ENCODE measurements at regions not wholly inside any gene's neighbourhood (a gene's known extent, or its start where the extent isn't known, plus 50 kb on each side); places are given as distances from the start of the nearest gene placed in this dataset.

DNA sequence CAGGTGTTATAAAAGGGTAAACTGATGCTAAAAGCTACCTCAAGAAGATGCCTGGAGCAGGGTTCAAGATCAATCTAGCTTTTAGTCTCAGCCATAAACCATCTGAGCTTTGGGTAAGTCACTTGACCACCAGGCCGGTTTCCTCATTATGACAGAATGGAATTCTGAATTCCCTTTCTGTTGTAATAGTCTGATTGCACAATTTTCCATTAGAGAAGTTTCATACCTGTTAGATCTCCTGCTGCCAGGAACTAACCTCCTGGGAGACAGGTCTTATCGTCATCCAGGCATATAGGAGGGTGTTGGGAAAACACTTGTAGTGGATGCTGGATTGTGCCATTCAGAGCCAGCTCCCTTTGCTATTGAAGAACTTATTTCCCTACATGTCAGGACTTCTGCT, 272.5 kb downstream of the TDRD15 start:
- Mint-ChIP-seq H3K27me3 (ENCODE audit: low read depth) (no peaks in the 10 kb centered on the region), H3K4me1 (no peaks in the 10 kb centered on the region), H3K4me3 (no peak overlapping the region), H3K36me3 (no peaks in the 10 kb centered on the region), H3K9me3 (0 out of 2 replicates have a peak, but pooled peaks cover 4% of the 10 kb centered on the region), H3K27ac (no peak overlapping the region)
- ChIA-PET POLR2A (no interaction called here), CTCF (interaction anchor here (1.3 to 1.6 kb wide), 2 partner anchors 24 to 26 kb away, joined by 4 to 7 read pairs; no protein-coding TSS in a partner anchor)
- DNase-seq (ENCODE audit: low spot score) (no peak), ATAC-seq (no peak)
- no peak for TF ChIP-seq JUN (CRISPR knock-in tag; IDR thresholded peaks at IDR 0.05)
- TF ChIP-seq ARID4B (CRISPR knock-in tag; IDR thresholded peaks at IDR 0.05; ENCODE audit: borderline replicate concordance) = no peak
- TF ChIP-seq NFATC4 (CRISPR knock-in tag; IDR thresholded peaks at IDR 0.05) = no peak
- TF ChIP-seq ZNF121 (CRISPR knock-in tag; IDR thresholded peaks at IDR 0.05) = no peak
- TF ChIP-seq, protein P1, sequence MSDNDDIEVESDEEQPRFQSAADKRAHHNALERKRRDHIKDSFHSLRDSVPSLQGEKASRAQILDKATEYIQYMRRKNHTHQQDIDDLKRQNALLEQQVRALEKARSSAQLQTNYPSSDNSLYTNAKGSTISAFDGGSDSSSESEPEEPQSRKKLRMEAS (CRISPR knock-in tag; IDR thresholded peaks at IDR 0.05) = no peak
- no peak for TF ChIP-seq MXD4 (CRISPR knock-in tag; IDR thresholded peaks at IDR 0.05; ENCODE audit: borderline replicate concordance)
- no peak for TF ChIP-seq NR3C1 (CRISPR knock-in tag; conservative IDR thresholded peaks at IDR 0.05; ENCODE audit: low read depth)
- TF ChIP-seq, protein P2, sequence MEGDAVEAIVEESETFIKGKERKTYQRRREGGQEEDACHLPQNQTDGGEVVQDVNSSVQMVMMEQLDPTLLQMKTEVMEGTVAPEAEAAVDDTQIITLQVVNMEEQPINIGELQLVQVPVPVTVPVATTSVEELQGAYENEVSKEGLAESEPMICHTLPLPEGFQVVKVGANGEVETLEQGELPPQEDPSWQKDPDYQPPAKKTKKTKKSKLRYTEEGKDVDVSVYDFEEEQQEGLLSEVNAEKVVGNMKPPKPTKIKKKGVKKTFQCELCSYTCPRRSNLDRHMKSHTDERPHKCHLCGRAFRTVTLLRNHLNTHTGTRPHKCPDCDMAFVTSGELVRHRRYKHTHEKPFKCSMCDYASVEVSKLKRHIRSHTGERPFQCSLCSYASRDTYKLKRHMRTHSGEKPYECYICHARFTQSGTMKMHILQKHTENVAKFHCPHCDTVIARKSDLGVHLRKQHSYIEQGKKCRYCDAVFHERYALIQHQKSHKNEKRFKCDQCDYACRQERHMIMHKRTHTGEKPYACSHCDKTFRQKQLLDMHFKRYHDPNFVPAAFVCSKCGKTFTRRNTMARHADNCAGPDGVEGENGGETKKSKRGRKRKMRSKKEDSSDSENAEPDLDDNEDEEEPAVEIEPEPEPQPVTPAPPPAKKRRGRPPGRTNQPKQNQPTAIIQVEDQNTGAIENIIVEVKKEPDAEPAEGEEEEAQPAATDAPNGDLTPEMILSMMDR (IDR thresholded peaks at IDR 0.05) = no peak
- TF ChIP-seq, protein P3, sequence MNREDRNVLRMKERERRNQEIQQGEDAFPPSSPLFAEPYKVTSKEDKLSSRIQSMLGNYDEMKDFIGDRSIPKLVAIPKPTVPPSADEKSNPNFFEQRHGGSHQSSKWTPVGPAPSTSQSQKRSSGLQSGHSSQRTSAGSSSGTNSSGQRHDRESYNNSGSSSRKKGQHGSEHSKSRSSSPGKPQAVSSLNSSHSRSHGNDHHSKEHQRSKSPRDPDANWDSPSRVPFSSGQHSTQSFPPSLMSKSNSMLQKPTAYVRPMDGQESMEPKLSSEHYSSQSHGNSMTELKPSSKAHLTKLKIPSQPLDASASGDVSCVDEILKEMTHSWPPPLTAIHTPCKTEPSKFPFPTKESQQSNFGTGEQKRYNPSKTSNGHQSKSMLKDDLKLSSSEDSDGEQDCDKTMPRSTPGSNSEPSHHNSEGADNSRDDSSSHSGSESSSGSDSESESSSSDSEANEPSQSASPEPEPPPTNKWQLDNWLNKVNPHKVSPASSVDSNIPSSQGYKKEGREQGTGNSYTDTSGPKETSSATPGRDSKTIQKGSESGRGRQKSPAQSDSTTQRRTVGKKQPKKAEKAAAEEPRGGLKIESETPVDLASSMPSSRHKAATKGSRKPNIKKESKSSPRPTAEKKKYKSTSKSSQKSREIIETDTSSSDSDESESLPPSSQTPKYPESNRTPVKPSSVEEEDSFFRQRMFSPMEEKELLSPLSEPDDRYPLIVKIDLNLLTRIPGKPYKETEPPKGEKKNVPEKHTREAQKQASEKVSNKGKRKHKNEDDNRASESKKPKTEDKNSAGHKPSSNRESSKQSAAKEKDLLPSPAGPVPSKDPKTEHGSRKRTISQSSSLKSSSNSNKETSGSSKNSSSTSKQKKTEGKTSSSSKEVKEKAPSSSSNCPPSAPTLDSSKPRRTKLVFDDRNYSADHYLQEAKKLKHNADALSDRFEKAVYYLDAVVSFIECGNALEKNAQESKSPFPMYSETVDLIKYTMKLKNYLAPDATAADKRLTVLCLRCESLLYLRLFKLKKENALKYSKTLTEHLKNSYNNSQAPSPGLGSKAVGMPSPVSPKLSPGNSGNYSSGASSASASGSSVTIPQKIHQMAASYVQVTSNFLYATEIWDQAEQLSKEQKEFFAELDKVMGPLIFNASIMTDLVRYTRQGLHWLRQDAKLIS (CRISPR knock-in tag; IDR thresholded peaks at IDR 0.05; ENCODE audit: borderline replicate concordance) = no peak
- no peak for TF ChIP-seq MYBL2 (CRISPR knock-in tag; IDR thresholded peaks at IDR 0.05)
- no peak for TF ChIP-seq ATF1 (CRISPR knock-in tag; IDR thresholded peaks at IDR 0.05)
- no peak for TF ChIP-seq SP1 (CRISPR knock-in tag; conservative IDR thresholded peaks at IDR 0.05)
- TF ChIP-seq, protein P4, sequence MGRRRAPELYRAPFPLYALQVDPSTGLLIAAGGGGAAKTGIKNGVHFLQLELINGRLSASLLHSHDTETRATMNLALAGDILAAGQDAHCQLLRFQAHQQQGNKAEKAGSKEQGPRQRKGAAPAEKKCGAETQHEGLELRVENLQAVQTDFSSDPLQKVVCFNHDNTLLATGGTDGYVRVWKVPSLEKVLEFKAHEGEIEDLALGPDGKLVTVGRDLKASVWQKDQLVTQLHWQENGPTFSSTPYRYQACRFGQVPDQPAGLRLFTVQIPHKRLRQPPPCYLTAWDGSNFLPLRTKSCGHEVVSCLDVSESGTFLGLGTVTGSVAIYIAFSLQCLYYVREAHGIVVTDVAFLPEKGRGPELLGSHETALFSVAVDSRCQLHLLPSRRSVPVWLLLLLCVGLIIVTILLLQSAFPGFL (CRISPR knock-in tag; IDR thresholded peaks at IDR 0.05; ENCODE audit: borderline replicate concordance) = no peak
- no peak for TF ChIP-seq FOXP4 (CRISPR knock-in tag; IDR thresholded peaks at IDR 0.05)

All from WTC11 (cell line).